HepG2 (cell line): ENCODE measurements at regions not wholly inside any gene's neighbourhood (a gene's known extent, or its start where the extent isn't known, plus 50 kb on each side); places are given as distances from the start of the nearest gene placed in this dataset.

Experiments used
- ATAC-seq: fragments of 200-7000 bp; cut with Tn5 transposase; 3 replicates; pipeline ENCODE4 v1.9.1; 2020; ENCODE audit warnings: mild to moderate bottlenecking, moderate library complexity
- BruUV-seq: library from RNA; stranded (reverse); fragments of 400-500 nt; replicated peaks from 2 replicates; lab custom pipeline; 2021; lab: Mats Ljungman, UMichigan
- CTCF ChIA-PET: fragments of 300-600 bp; formaldehyde crosslinking; extraction: SDS; loops from one replicate; lab custom pipeline; 2021; ENCODE audit warnings: low total read pairs, inconsistent platforms, low intra/inter-chr PET ratio; lab: Yijun Ruan, JAX
- POLR2A ChIA-PET: fragments of 350-600 bp; sonication (Branson Sonifier 250); formaldehyde crosslinking; loops from one replicate; lab custom pipeline; 2020; ENCODE audit warnings: antibody characterized with exemption, inconsistent platforms; lab: Yijun Ruan, JAX
- DNase-seq: peaks from one replicate; pipeline ENCODE4 v3.0.0-alpha.2; 2015; ENCODE audit warnings: low spot score
- FAIRE-seq: peaks from 3 replicates; lab custom pipeline; 2011; peaks lifted over from hg19 to GRCh38; lab: Jason Lieb, UNC
- H2AFZ ChIP-seq: one replicate; pipeline ENCODE4 v1.6.1; 2011; ENCODE audit warnings: low read length, inconsistent platforms
- H3K27ac ChIP-seq: fragments of 300-600 bp; 3 replicates; pipeline ENCODE4 v1.8.0; 2011; ENCODE audit warnings: mixed run types, mild to moderate bottlenecking, mixed read lengths, low read length, inconsistent platforms; ENCODE audit not compliant: insufficient read depth; ENCODE audit errors: extremely low read length
- H3K27me3 ChIP-seq, 2 experiments: fragments of 200-600 bp in 1 of 2; 2 replicates in 1 of 2; 3 replicates in 1 of 2; pipeline versions ENCODE4 v1.6.0 to v1.8.0; 2011; ENCODE audit warnings: low read length in 2 of 2, mild to moderate bottlenecking in 2 of 2, moderate library complexity in 2 of 2, inconsistent platforms in 1 of 2; ENCODE audit not compliant: insufficient read depth in 2 of 2, control insufficient read depth in 1 of 2
- H3K36me3 ChIP-seq, 2 experiments: fragments of 200-600 bp in 1 of 2; replicated peaks in 1 of 2; 2 replicates in 1 of 2; 3 replicates in 1 of 2; pipeline versions ENCODE4 v1.5.1 to v1.8.0; 2011; ENCODE audit warnings: low read length in 2 of 2, inconsistent platforms in 1 of 2; ENCODE audit not compliant: insufficient read depth in 2 of 2, control insufficient read depth in 1 of 2
- H3K4me1 ChIP-seq: 2 replicates; pipeline ENCODE4 v1.5.1; 2012; ENCODE audit warnings: low read length, inconsistent platforms; ENCODE audit not compliant: insufficient read depth
- H3K4me2 ChIP-seq: 2 replicates; pipeline ENCODE4 v1.6.0; 2011; ENCODE audit warnings: low read depth, low read length, inconsistent platforms
- H3K4me3 ChIP-seq, 3 experiments: fragments of 200-600 bp in 1 of 3; sonication (generic), shearing (Covaris generic) in 1 of 3; replicated peaks in 1 of 3; 2 replicates each; pipeline ENCODE4 v1.5.1; 2011 to 2016; ENCODE audit warnings: low read length in 3 of 3, inconsistent platforms in 2 of 3, low read depth in 2 of 3, mild to moderate bottlenecking in 2 of 3, control low read depth in 1 of 3, mixed read lengths in 1 of 3; ENCODE audit not compliant: insufficient read depth in 1 of 3
- H3K79me2 ChIP-seq: one replicate; pipeline ENCODE4 v1.6.1; 2011; ENCODE audit warnings: low read length, inconsistent platforms; ENCODE audit not compliant: insufficient read depth
- H3K9ac ChIP-seq: 2 replicates; pipeline ENCODE4 v1.6.0; 2011; ENCODE audit warnings: mild to moderate bottlenecking, low read depth, low read length, inconsistent platforms; ENCODE audit not compliant: insufficient read depth
- H3K9me3 ChIP-seq: 2 replicates; pipeline ENCODE4 v1.5.1; 2012; ENCODE audit warnings: mild to moderate bottlenecking, low read length
- H4K20me1 ChIP-seq: 2 replicates; pipeline ENCODE4 v1.6.0; 2011; ENCODE audit warnings: inconsistent platforms, mild to moderate bottlenecking, low read length, moderate library complexity; ENCODE audit not compliant: insufficient read depth
- SP1 ChIP-seq, 2 experiments: fragments of 450-650 bp in 1 of 2; sonication (generic) in 1 of 2; formaldehyde crosslinking in 1 of 2; IDR thresholded peaks; 2 replicates each; pipeline versions ENCODE4 v1.4.0 to v1.6.1; 2016 to 2020; ENCODE audit warnings: missing genetic modification reagents in 1 of 2
- TFDP1 ChIP-seq: IDR thresholded peaks from 2 replicates; pipeline ENCODE4 v1.6.1; 2016; ENCODE audit warnings: missing compliant biosample characterization, missing genetic modification reagents, borderline replicate concordance
- ZBED4 ChIP-seq: sonication (generic); formaldehyde crosslinking; IDR thresholded peaks from 2 replicates; pipeline ENCODE4 v1.4.0; 2020; ENCODE audit warnings: missing genetic modification reagents, borderline replicate concordance
- ZC3H4 ChIP-seq: sonication (generic); formaldehyde crosslinking; IDR thresholded peaks from 2 replicates; pipeline ENCODE4 v1.4.0; 2020; ENCODE audit warnings: missing genetic modification reagents, borderline replicate concordance
- ZNF18 ChIP-seq: sonication (generic); formaldehyde crosslinking; IDR thresholded peaks from 2 replicates; pipeline ENCODE4 v1.8.0; 2022; ENCODE audit warnings: mild to moderate bottlenecking, missing genetic modification reagents; ENCODE audit not compliant: insufficient replicate concordance
- ZNF224 ChIP-seq: sonication (generic); formaldehyde crosslinking; IDR thresholded peaks from 2 replicates; pipeline ENCODE4 v1.5.0; 2020; ENCODE audit warnings: mild to moderate bottlenecking, missing genetic modification reagents
- ZNF484 ChIP-seq: sonication (generic); formaldehyde crosslinking; IDR thresholded peaks from 2 replicates; pipeline ENCODE4 v1.5.1; 2020; ENCODE audit warnings: mild to moderate bottlenecking, low read depth, missing genetic modification reagents, borderline replicate concordance
- ZNF660 ChIP-seq: sonication (generic); formaldehyde crosslinking; IDR thresholded peaks from 2 replicates; pipeline ENCODE4 v1.5.1; 2020; ENCODE audit warnings: mild to moderate bottlenecking, low read depth, missing genetic modification reagents, borderline replicate concordance
- ZNF749 ChIP-seq: sonication (generic); formaldehyde crosslinking; IDR thresholded peaks from 2 replicates; pipeline ENCODE4 v1.8.0; 2022; ENCODE audit warnings: mild to moderate bottlenecking, missing genetic modification reagents, moderate library complexity, borderline replicate concordance
- WGBS: methylation state at CpG from one replicate; pipeline ENCODE4 v1.1.6; 2017; ENCODE audit warnings: low lambda C conversion rate; 5-methylcytosine and 5-hydroxymethylcytosine counted together
- in situ Hi-C: cut with HindIII; loops from 2 replicates; pipeline ENCODE4 v1.10.0; 2017; ENCODE audit warnings: low pct_unique_long_range_greater_than_20kb; ENCODE audit not compliant: extremely low pct_ligation_motif_present
- intact Hi-C: fragments of 100-400 bp; cut with micrococcal nuclease; formaldehyde crosslinking; loops from one replicate; pipeline ENCODE4 v1.10.0; 2022; ENCODE audit not compliant: unreplicated experiment

GRCh38 chr5:96151891-96152290 lies 190.2 kb upstream of the ELL2 start:
- Histone ChIP-seq H3K79me2 (no peaks in the 10 kb centered on the region), H4K20me1 (no peaks in the 10 kb centered on the region), H3K4me1 (peaks cover under 1% of the 10 kb centered on the region; the same call in 1 of the 2 replicates), H3K9ac (no peak overlapping the region), H3K27ac (no peak overlapping the region), H3K4me3 (no peak overlapping the region), H3K9me3 (no peaks in the 10 kb centered on the region), H2AFZ (no peak overlapping the region), H3K4me2 (no peak overlapping the region), H3K36me3 (no peaks in the 10 kb centered on the region), H3K27me3 (no peaks in the 10 kb centered on the region)
- WGBS, result 78% methylated on average over 2 of the region's 2 CpGs
- intact Hi-C loops (no loop called here), in situ Hi-C loops (no loop called here)
- FAIRE-seq (no peak), ATAC-seq (no peak), DNase-seq (no peak)
- ChIA-PET CTCF (no interaction called here), POLR2A (no interaction called here)
- TF ChIP-seq ZNF18 (no peak), TFDP1 (no peak), ZNF484 (CRISPR knock-in tag) (no peak), ZNF224 (no peak), ZNF749 (CRISPR knock-in tag) (no peak), ZC3H4 (no peak), ZBED4 (CRISPR knock-in tag) (no peak), SP1 (IDR thresholded peaks at IDR 0.05) (no peak), SP1 (CRISPR knock-in tag; IDR thresholded peaks at IDR 0.05) (no peak), ZNF660 (no peak)
- no TSS peak for BruUV-seq
